ENCODE measurements at regions not wholly inside any gene's neighbourhood (a gene's known extent, or its start where the extent isn't known, plus 50 kb on each side); places are given as distances from the start of the nearest gene placed in this dataset.
A peak's percentile ranks its signal among the peaks of the same experiment; 100 is the strongest.

- Histone ChIP-seq H2BK120ac (replicated peaks; ENCODE audit: low read depth, low read length) (no peak overlapping the region), H3K79me2 (ENCODE audit: control insufficient read depth in 1 of 2, insufficient read depth in 2 of 2, low read length in 2 of 2) (no peaks in the 10 kb centered on the region; a peak in 1 of 4 replicates), H2AK5ac (ENCODE audit: low read depth, low read length) (no peak overlapping the region), H3K23me2 (ENCODE audit: low read depth, low read length) (no peaks in the 10 kb centered on the region; the same call in 1 of the 2 replicates), H3K4ac (replicated peaks; ENCODE audit: insufficient read length, low read depth, low read length) (peak overlapping the region; percentile 70), H2AFZ (ENCODE audit: low read length) (peak overlapping the region; percentile 40; the same call in 1 of the 2 replicates), H4K91ac (replicated peaks; ENCODE audit: insufficient read length, low read length) (no peak overlapping the region), H3K18ac (ENCODE audit: extremely low read depth, low read length) (no peak overlapping the region), H3K4me3 (ENCODE audit: extremely low read depth in 1 of 4, insufficient read depth in 2 of 4, low read depth in 3 of 4, low read length in 4 of 4) (no peak overlapping the region), H3K9me3 (ENCODE audit: insufficient read depth in 2 of 2, low read depth in 1 of 2, low read length in 1 of 2) (no peaks in the 10 kb centered on the region), H3K23ac (ENCODE audit: insufficient read length) (no peak overlapping the region), H3K4me1 (replicated peaks in 1 of 4; ENCODE audit: control insufficient read depth in 3 of 4, insufficient read depth in 4 of 4, low read length in 3 of 4) (peaks cover 0 to 7% (median 5%) of the 10 kb centered on the region in 4 experiments; a peak in 4 of 7 replicates), H3K4me2 (ENCODE audit: insufficient read depth in 1 of 2, low read depth in 2 of 2, low read length in 2 of 2) (no peak overlapping the region; a peak in 1 of 4 replicates), H2BK12ac (ENCODE audit: low read depth, low read length) (no peak overlapping the region), H3K27ac (ENCODE audit: low read depth, low read length) (no peak overlapping the region), H3K36me3 (ENCODE audit: control insufficient read depth in 2 of 4, insufficient read depth in 4 of 4, low read length in 3 of 4) (no peaks in the 10 kb centered on the region), H4K20me1 (replicated peaks in 1 of 2; ENCODE audit: control insufficient read depth in 1 of 2, insufficient read depth in 2 of 2, low read length in 2 of 2) (no peaks in the 10 kb centered on the region), H3K27me3 (replicated peaks in 1 of 4; ENCODE audit: control insufficient read depth in 3 of 4, extremely low read depth in 1 of 4, insufficient read depth in 3 of 4, low read length in 3 of 4) (no peaks in the 10 kb centered on the region), H3K56ac (replicated peaks; ENCODE audit: insufficient read length, low read depth, low read length) (no peak overlapping the region), H2BK20ac (ENCODE audit: low read length) (no peak overlapping the region), H2BK15ac (ENCODE audit: low read length) (no peak overlapping the region), H3K9ac (replicated peaks in 1 of 4; ENCODE audit: extremely low read depth in 1 of 4, low read depth in 3 of 4, low read length in 3 of 4) (no peak overlapping the region), H4K5ac (ENCODE audit: insufficient read length, low read depth, low read length) (no peak overlapping the region), H4K8ac (ENCODE audit: extremely low read depth, insufficient read depth, low read length) (no peak overlapping the region), H3K14ac (ENCODE audit: insufficient read length) (no peak overlapping the region), H2BK5ac (ENCODE audit: low read depth, low read length) (no peak overlapping the region), H3K79me1 (ENCODE audit: low read depth, low read length) (no peaks in the 10 kb centered on the region)
- ChIA-PET POLR2A (ENCODE audit: partially characterized antibody) (no interaction called here), CTCF (ENCODE audit: partially characterized antibody) (no interaction called here)
- WGBS, 2 experiments (ENCODE audit: extremely low coverage in 1 of 2, insufficient coverage in 1 of 2, insufficient read length in 1 of 2, insufficient replicate concordance in 2 of 2, low coverage in 1 of 2, low lambda C conversion rate in 2 of 2, missing lambda C conversion rate in 1 of 2), result 76% methylated on average over 1 of the region's 1 CpG; no CpG with 5 or more reads in 1 of the 2 experiments
- DNase-seq (ENCODE audit: low read depth in 1 of 2, low spot score in 2 of 2) (no peak), FAIRE-seq (no peak)
- TF ChIP-seq SAP30 (IDR thresholded peaks at IDR 0.05; ENCODE audit: insufficient read depth, insufficient replicate concordance, low read length), result no peak
- no peak for TF ChIP-seq TEAD4 (IDR thresholded peaks at IDR 0.05; ENCODE audit: low read depth, low read length)
- no peak for TF ChIP-seq GTF2F1 (IDR thresholded peaks at IDR 0.05; ENCODE audit: borderline replicate concordance, low read depth, low read length)
- TF ChIP-seq RBBP5 (IDR thresholded peaks at IDR 0.05; ENCODE audit: borderline replicate concordance, low read depth, low read length), result no peak
- no peak for TF ChIP-seq CHD2 (IDR thresholded peaks at IDR 0.05; ENCODE audit: low read length)
- no peak for TF ChIP-seq RFX5 (IDR thresholded peaks at IDR 0.05; ENCODE audit: borderline replicate concordance, low read depth, low read length)
- no peak for TF ChIP-seq BACH1 (IDR thresholded peaks at IDR 0.05; ENCODE audit: low read length)
- no peak for TF ChIP-seq BCL11A (IDR thresholded peaks at IDR 0.05; ENCODE audit: low read depth in 2 of 2, low read length in 2 of 2)
- TF ChIP-seq TAF1 (IDR thresholded peaks at IDR 0.05; ENCODE audit: low read depth, low read length), result no peak
- no peak for TF ChIP-seq JUN (IDR thresholded peaks at IDR 0.05; ENCODE audit: low read depth, low read length)
- no peak for TF ChIP-seq CTBP2 (IDR thresholded peaks at IDR 0.05; ENCODE audit: borderline replicate concordance, insufficient read depth, insufficient read length, low read length)
- no peak for TF ChIP-seq SP1 (IDR thresholded peaks at IDR 0.05; ENCODE audit: low read depth, low read length)
- TF ChIP-seq JUND (IDR thresholded peaks at IDR 0.05; ENCODE audit: low read length), result no peak
- no peak for TF ChIP-seq CEBPB (IDR thresholded peaks at IDR 0.05; ENCODE audit: low read depth, low read length)
- no peak for TF ChIP-seq RXRA (IDR thresholded peaks at IDR 0.05; ENCODE audit: insufficient read depth, low read depth, low read length)
- TF ChIP-seq, protein P1, sequence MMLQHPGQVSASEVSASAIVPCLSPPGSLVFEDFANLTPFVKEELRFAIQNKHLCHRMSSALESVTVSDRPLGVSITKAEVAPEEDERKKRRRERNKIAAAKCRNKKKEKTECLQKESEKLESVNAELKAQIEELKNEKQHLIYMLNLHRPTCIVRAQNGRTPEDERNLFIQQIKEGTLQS (IDR thresholded peaks at IDR 0.05; ENCODE audit: insufficient read depth, low read depth, low read length), result no peak
These were observed 97.9 kb upstream of the SOX2 start for GRCh38 chr3:181613813-181614212.
